ENCODE measurements at regions not wholly inside any gene's neighbourhood (a gene's known extent, or its start where the extent isn't known, plus 50 kb on each side); places are given as distances from the start of the nearest gene placed in this dataset.

DNA sequence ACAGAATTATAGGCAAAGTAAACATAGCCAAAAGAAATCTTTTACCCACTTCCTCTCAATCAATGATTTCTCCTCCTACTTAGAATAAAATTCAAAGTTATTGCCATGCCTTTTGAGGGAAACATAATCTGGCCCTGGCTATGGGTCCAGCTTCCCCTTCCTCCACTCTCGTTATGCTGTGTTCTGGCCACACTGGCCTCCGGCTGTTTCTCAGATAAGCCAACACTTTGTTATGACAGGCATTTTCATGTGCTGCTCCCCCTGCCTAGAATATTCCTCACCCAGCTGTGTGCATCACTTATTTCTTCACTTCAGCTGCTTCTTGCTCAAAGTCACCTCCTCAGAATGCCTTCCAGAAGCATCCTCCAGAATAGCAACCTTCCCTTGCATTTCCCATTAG lies 386.6 kb upstream of the AADAT start:
- BruUV-seq (replicated peaks), result no TSS peak
- CTCF ChIA-PET, result no interaction called here
- FAIRE-seq, result no peak

More for the DNA sequence above, 386.6 kb upstream of the AADAT start:
- dilution Hi-C loops (cut with MboI; ENCODE audit: extremely low pct_ligation_motif_present, low sequenced_read_pairs) (no loop called here), intact Hi-C loops (cut with micrococcal nuclease) (no loop called here)
- Histone ChIP-seq H3K4me2 (ENCODE audit: insufficient read depth, low read length) (no peak overlapping the region), H3K27ac (ENCODE audit: insufficient read depth, low read depth, low read length) (no peak overlapping the region), H3K9ac (replicated peaks; ENCODE audit: extremely low read depth, insufficient read depth, low read length) (no peak overlapping the region), H3K79me2 (ENCODE audit: control insufficient read depth, insufficient read depth, low read length) (no peaks in the 10 kb centered on the region), H3K9me1 (replicated peaks; ENCODE audit: control insufficient read depth, extremely low read depth, insufficient read depth, low read length) (no peaks in the 10 kb centered on the region), H3K36me3 (ENCODE audit: control insufficient read depth in 2 of 2, extremely low read depth in 1 of 2, insufficient read depth in 2 of 2, low read length in 2 of 2) (no peaks in the 10 kb centered on the region), H3K4me3 (replicated peaks in 1 of 3; ENCODE audit: insufficient read depth in 1 of 3, low read depth in 1 of 3, low read length in 3 of 3) (no peak overlapping the region), H4K20me1 (replicated peaks; ENCODE audit: control insufficient read depth, extremely low read depth, insufficient read depth, low read length) (no peaks in the 10 kb centered on the region), H3K27me3 (ENCODE audit: control insufficient read depth in 2 of 2, insufficient read depth in 2 of 2, low read length in 2 of 2) (no peaks in the 10 kb centered on the region), H3K9me3 (replicated peaks; ENCODE audit: control insufficient read depth, insufficient read depth, low read length) (peaks cover 3% of the 10 kb centered on the region), H2AFZ (ENCODE audit: low read depth, low read length) (no peak overlapping the region), H3K4me1 (ENCODE audit: control insufficient read depth, extremely low read depth, insufficient read depth, low read length) (no peaks in the 10 kb centered on the region)
- POLR2A ChIA-PET, result no interaction called here
- no peak for DNase-seq (ENCODE audit: low read depth, low spot score)
- TF ChIP-seq EZH2 (IDR thresholded peaks at IDR 0.05; ENCODE audit: borderline replicate concordance, low read depth, low read length, severe bottlenecking) (no peak), POLR2A (IDR thresholded peaks at IDR 0.05; ENCODE audit: low read depth, low read length) (no peak), FOS (IDR thresholded peaks at IDR 0.05; ENCODE audit: borderline replicate concordance, insufficient read depth, low read length) (no peak), MYC (IDR thresholded peaks at IDR 0.05; ENCODE audit: low read depth, low read length) (no peak), POLR2AphosphoS5 (IDR thresholded peaks at IDR 0.05; ENCODE audit: insufficient read depth, low read depth, low read length) (no peak), JUN (IDR thresholded peaks at IDR 0.05; ENCODE audit: borderline replicate concordance, insufficient read depth, insufficient read length, low read depth) (no peak), GATA2 (IDR thresholded peaks at IDR 0.05; ENCODE audit: insufficient read depth, insufficient read length, low read depth, low read length) (no peak)
- TF ChIP-seq, protein P1, sequence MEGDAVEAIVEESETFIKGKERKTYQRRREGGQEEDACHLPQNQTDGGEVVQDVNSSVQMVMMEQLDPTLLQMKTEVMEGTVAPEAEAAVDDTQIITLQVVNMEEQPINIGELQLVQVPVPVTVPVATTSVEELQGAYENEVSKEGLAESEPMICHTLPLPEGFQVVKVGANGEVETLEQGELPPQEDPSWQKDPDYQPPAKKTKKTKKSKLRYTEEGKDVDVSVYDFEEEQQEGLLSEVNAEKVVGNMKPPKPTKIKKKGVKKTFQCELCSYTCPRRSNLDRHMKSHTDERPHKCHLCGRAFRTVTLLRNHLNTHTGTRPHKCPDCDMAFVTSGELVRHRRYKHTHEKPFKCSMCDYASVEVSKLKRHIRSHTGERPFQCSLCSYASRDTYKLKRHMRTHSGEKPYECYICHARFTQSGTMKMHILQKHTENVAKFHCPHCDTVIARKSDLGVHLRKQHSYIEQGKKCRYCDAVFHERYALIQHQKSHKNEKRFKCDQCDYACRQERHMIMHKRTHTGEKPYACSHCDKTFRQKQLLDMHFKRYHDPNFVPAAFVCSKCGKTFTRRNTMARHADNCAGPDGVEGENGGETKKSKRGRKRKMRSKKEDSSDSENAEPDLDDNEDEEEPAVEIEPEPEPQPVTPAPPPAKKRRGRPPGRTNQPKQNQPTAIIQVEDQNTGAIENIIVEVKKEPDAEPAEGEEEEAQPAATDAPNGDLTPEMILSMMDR (IDR thresholded peaks at IDR 0.05; ENCODE audit: extremely low read depth in 1 of 2, insufficient read depth in 1 of 2, low read depth in 1 of 2, low read length in 2 of 2), result no peak
- TF ChIP-seq, protein P2, sequence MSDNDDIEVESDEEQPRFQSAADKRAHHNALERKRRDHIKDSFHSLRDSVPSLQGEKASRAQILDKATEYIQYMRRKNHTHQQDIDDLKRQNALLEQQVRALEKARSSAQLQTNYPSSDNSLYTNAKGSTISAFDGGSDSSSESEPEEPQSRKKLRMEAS (IDR thresholded peaks at IDR 0.05; ENCODE audit: insufficient read depth, insufficient read length), result no peak
